Retinal pigment epithelial cell (primary cell): ENCODE measurements at regions not wholly inside any gene's neighbourhood (a gene's known extent, or its start where the extent isn't known, plus 50 kb on each side); places are given as distances from the start of the nearest gene placed in this dataset.

Experiments
- DNase-seq: peaks from one replicate; pipeline ENCODE4 v3.0.0-alpha.2; 2010; ENCODE audit warnings: low read depth
- H3K4me3 ChIP-seq: 2 replicates; pipeline ENCODE4 v1.5.1; 2011; ENCODE audit warnings: mild to moderate bottlenecking, low read length, control low read depth, moderate library complexity
- CTCF ChIP-seq: conservative IDR thresholded peaks from 2 replicates; pipeline ENCODE4 v1.5.1; 2011; ENCODE audit warnings: low read depth, low read length, control low read depth, inconsistent platforms

GRCh38 chr20:60073086-60073485 lies 114.9 kb downstream of the CDH26 start:
- no peak for DNase-seq

DNA sequence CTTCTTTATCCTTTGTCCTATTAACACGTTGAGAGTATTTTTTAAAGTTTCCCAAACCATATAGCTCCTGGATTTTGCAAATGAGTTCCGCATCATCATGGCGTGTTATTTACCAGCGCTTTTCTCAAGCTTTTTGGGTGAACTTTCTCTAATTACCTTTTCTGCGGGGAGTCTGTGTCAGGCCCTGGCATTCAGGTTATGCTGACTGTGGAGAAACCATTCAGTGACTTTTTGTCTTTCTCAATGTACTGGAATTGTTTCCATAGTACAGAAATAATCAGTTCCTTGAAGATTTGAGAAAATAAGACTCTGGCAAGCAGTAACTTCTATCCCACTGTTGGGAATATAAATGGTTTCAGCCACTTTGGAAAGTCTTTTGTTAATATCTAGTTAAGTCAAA lies 115.3 kb downstream of the CDH26 start:
- TF ChIP-seq CTCF, result no peak
- no peak overlapping the region for H3K4me3 ChIP-seq
- no peak for DNase-seq

More at GRCh38 chr20:60073086-60073485, 114.9 kb downstream of the CDH26 start:
- H3K4me3 ChIP-seq, result no peak overlapping the region
- no peak for TF ChIP-seq CTCF

- TF ChIP-seq CTCF, result no peak
- no peak overlapping the region for H3K4me3 ChIP-seq
These were observed 116.1 kb downstream of the CDH26 start for GRCh38 chr20:60074276-60074675.

GRCh38 chr20:60078351-60079250 lies 120.4 kb downstream of the CDH26 start:
- no peak for TF ChIP-seq CTCF
- no peak for DNase-seq
- H3K4me3 ChIP-seq, result no peak overlapping the region

More at GRCh38 chr20:60074276-60074675, 116.1 kb downstream of the CDH26 start:
- DNase-seq, result no peak

- H3K4me3 ChIP-seq, result no peak overlapping the region
- TF ChIP-seq CTCF, result no peak
- DNase-seq, result no peak
These were observed 122.2 kb downstream of the CDH26 start for GRCh38 chr20:60080401-60080800.

- DNase-seq, result no peak
- H3K4me3 ChIP-seq, result no peak overlapping the region
- TF ChIP-seq CTCF, result peak; percentile 7
These were observed 127.4 kb downstream of the CDH26 start for GRCh38 chr20:60085551-60086132.
